ENCODE measurements at regions not wholly inside any gene's neighbourhood (a gene's known extent, or its start where the extent isn't known, plus 50 kb on each side); places are given as distances from the start of the nearest gene placed in this dataset.
"Not testable (repeated sequence)": the region's sequence is repeated elsewhere in the genome, so short reads cannot be mapped to it uniquely, and the experiment has no call there.

GRCh38 chr3:64445109-64445943 is 220.1 kb upstream of the PRICKLE2 start:
- DNase-seq (ENCODE audit: low spot score in 2 of 2) = no peak

GRCh38 chr3:64444490-64445108 is 219.3 kb upstream of the PRICKLE2 start:
- no peak overlapping the region for H3K27ac Mint-ChIP-seq
- H3K36me3 Mint-ChIP-seq = no peaks in the 10 kb centered on the region
- H3K27me3 Mint-ChIP-seq = peaks cover 28% of the 10 kb centered on the region
- DNase-seq (ENCODE audit: low spot score in 2 of 2) (no peak), ATAC-seq (ENCODE audit: low read depth) (no peak)
- H3K9me3 Mint-ChIP-seq = no peaks in the 10 kb centered on the region
- peaks cover 5% of the 10 kb centered on the region for H3K4me1 Mint-ChIP-seq
- no peak overlapping the region for H3K4me3 Mint-ChIP-seq

More at GRCh38 chr3:64445109-64445943, 220.1 kb upstream of the PRICKLE2 start:
- Mint-ChIP-seq H3K27me3 (peaks cover 25% of the 10 kb centered on the region), H3K9me3 (no peaks in the 10 kb centered on the region), H3K4me3 (peak overlapping the region; percentile 69), H3K36me3 (no peaks in the 10 kb centered on the region), H3K27ac (no peak overlapping the region), H3K4me1 (peaks cover 5% of the 10 kb centered on the region)
- no peak for ATAC-seq (ENCODE audit: low read depth)

- Mint-ChIP-seq H3K4me3 (no peak overlapping the region), H3K36me3 (no peaks in the 10 kb centered on the region), H3K9me3 (no peaks in the 10 kb centered on the region), H3K27me3 (peaks cover 28% of the 10 kb centered on the region), H3K27ac (no peak overlapping the region), H3K4me1 (peaks cover 5% of the 10 kb centered on the region)
- no peak for ATAC-seq (ENCODE audit: low read depth)
- DNase-seq (ENCODE audit: low spot score in 2 of 2) = no peak
Measured at GRCh38 chr3:64443546-64444381, 218.5 kb upstream of the PRICKLE2 start.

- DNase-seq (ENCODE audit: low spot score in 2 of 2) (no peak), ATAC-seq (ENCODE audit: low read depth) (no peak)
- H3K4me1 Mint-ChIP-seq = peaks cover 5% of the 10 kb centered on the region
- H3K36me3 Mint-ChIP-seq = no peaks in the 10 kb centered on the region
- H3K4me3 Mint-ChIP-seq = no peak overlapping the region
- peaks cover 26% of the 10 kb centered on the region for H3K27me3 Mint-ChIP-seq
- no peaks in the 10 kb centered on the region for H3K9me3 Mint-ChIP-seq
- no peak overlapping the region for H3K27ac Mint-ChIP-seq
Measured at GRCh38 chr3:64441861-64442260, 216.6 kb upstream of the PRICKLE2 start.

GRCh38 chr3:64440498-64440897 is 215.2 kb upstream of the PRICKLE2 start:
- Mint-ChIP-seq H3K9me3 (peaks cover 2% of the 10 kb centered on the region), H3K36me3 (no peaks in the 10 kb centered on the region), H3K27ac (no peak overlapping the region), H3K4me3 (no peak overlapping the region), H3K27me3 (peaks cover 17% of the 10 kb centered on the region), H3K4me1 (peaks cover 3% of the 10 kb centered on the region)
- DNase-seq (ENCODE audit: low spot score in 2 of 2) (no peak), ATAC-seq (ENCODE audit: low read depth) (no peak)

GRCh38 chr3:64438812-64439211 is 213.5 kb upstream of the PRICKLE2 start:
- DNase-seq (ENCODE audit: low spot score in 2 of 2) = no peak
- Mint-ChIP-seq H3K4me3 (no peak overlapping the region), H3K4me1 (no peaks in the 10 kb centered on the region), H3K27ac (no peak overlapping the region), H3K9me3 (peaks cover 9% of the 10 kb centered on the region), H3K27me3 (peaks cover 14% of the 10 kb centered on the region), H3K36me3 (peaks cover 7% of the 10 kb centered on the region)
- ATAC-seq (ENCODE audit: low read depth) = no peak

GRCh38 chr3:64438066-64438465 is 212.8 kb upstream of the PRICKLE2 start:
- Mint-ChIP-seq H3K4me1 (no peaks in the 10 kb centered on the region), H3K27ac (no peak overlapping the region), H3K4me3 (no peak overlapping the region), H3K27me3 (peaks cover 14% of the 10 kb centered on the region), H3K36me3 (peaks cover 7% of the 10 kb centered on the region), H3K9me3 (peaks cover 9% of the 10 kb centered on the region)
- no peak for DNase-seq (ENCODE audit: low spot score in 2 of 2)
- ATAC-seq (ENCODE audit: low read depth) = no peak

GRCh38 chr3:64437131-64437530 is 211.9 kb upstream of the PRICKLE2 start:
- H3K27ac Mint-ChIP-seq = no peak overlapping the region
- H3K4me1 Mint-ChIP-seq = no peaks in the 10 kb centered on the region

GRCh38 chr3:64435023-64435422 is 209.8 kb upstream of the PRICKLE2 start:
- H3K4me3 Mint-ChIP-seq, H3K4me1 Mint-ChIP-seq: not testable (repeated sequence)

More at GRCh38 chr3:64437131-64437530, 211.9 kb upstream of the PRICKLE2 start:
- Mint-ChIP-seq H3K9me3 (peaks cover 12% of the 10 kb centered on the region), H3K27me3 (peaks cover 14% of the 10 kb centered on the region), H3K4me3 (no peak overlapping the region), H3K36me3 (peaks cover 7% of the 10 kb centered on the region)
- DNase-seq (ENCODE audit: low spot score in 2 of 2) (no peak), ATAC-seq (ENCODE audit: low read depth) (no peak)

GRCh38 chr3:64432870-64433269 is 207.6 kb upstream of the PRICKLE2 start:
- no peak overlapping the region for H3K27ac Mint-ChIP-seq
- ATAC-seq (ENCODE audit: low read depth) (no peak), DNase-seq (ENCODE audit: low spot score in 2 of 2) (no peak)
- peaks cover 8% of the 10 kb centered on the region for H3K36me3 Mint-ChIP-seq
- no peak overlapping the region for H3K4me3 Mint-ChIP-seq
- H3K9me3 Mint-ChIP-seq = peaks cover 13% of the 10 kb centered on the region
- H3K4me1 Mint-ChIP-seq = no peaks in the 10 kb centered on the region
- peaks cover 14% of the 10 kb centered on the region for H3K27me3 Mint-ChIP-seq

More at GRCh38 chr3:64435023-64435422, 209.8 kb upstream of the PRICKLE2 start:
- not testable (repeated sequence) for H3K27ac Mint-ChIP-seq; H3K36me3 Mint-ChIP-seq; DNase-seq (ENCODE audit: low spot score in 2 of 2); ATAC-seq (ENCODE audit: low read depth)
- Mint-ChIP-seq H3K9me3 (peaks cover 13% of the 10 kb centered on the region), H3K27me3 (peaks cover 11% of the 10 kb centered on the region)

GRCh38 chr3:64431526-64432091 is 206.3 kb upstream of the PRICKLE2 start:
- Mint-ChIP-seq H3K27ac (no peak overlapping the region), H3K9me3 (peaks cover 13% of the 10 kb centered on the region), H3K36me3 (peaks cover 8% of the 10 kb centered on the region), H3K27me3 (peaks cover 14% of the 10 kb centered on the region), H3K4me1 (no peaks in the 10 kb centered on the region), H3K4me3 (no peak overlapping the region)
- ATAC-seq (ENCODE audit: low read depth) (no peak), DNase-seq (ENCODE audit: low spot score in 2 of 2) (no peak)

- Mint-ChIP-seq H3K9me3 (peaks cover 2% of the 10 kb centered on the region), H3K27ac (no peak overlapping the region), H3K4me1 (no peaks in the 10 kb centered on the region), H3K27me3 (peaks cover 9% of the 10 kb centered on the region), H3K36me3 (peaks cover 2% of the 10 kb centered on the region), H3K4me3 (no peak overlapping the region)
- DNase-seq (ENCODE audit: low spot score in 2 of 2) (no peak), ATAC-seq (ENCODE audit: low read depth) (no peak)
Measured at GRCh38 chr3:64427671-64428070, 202.4 kb upstream of the PRICKLE2 start.

- Mint-ChIP-seq H3K4me3 (no peak overlapping the region), H3K4me1 (no peaks in the 10 kb centered on the region), H3K9me3 (peaks cover 2% of the 10 kb centered on the region), H3K27ac (no peak overlapping the region), H3K36me3 (peaks cover 2% of the 10 kb centered on the region), H3K27me3 (peaks cover 9% of the 10 kb centered on the region)
- DNase-seq (ENCODE audit: low spot score in 2 of 2) (no peak), ATAC-seq (ENCODE audit: low read depth) (no peak)
Measured at GRCh38 chr3:64426551-64426950, 201.3 kb upstream of the PRICKLE2 start.

- Mint-ChIP-seq H3K4me3 (no peak overlapping the region), H3K9me3 (no peaks in the 10 kb centered on the region), H3K4me1 (no peaks in the 10 kb centered on the region), H3K36me3 (no peaks in the 10 kb centered on the region), H3K27ac (no peak overlapping the region), H3K27me3 (peaks cover 2% of the 10 kb centered on the region)
- ATAC-seq (ENCODE audit: low read depth) (no peak), DNase-seq (ENCODE audit: low spot score in 2 of 2) (no peak)
Measured at GRCh38 chr3:64422932-64423331, 197.7 kb upstream of the PRICKLE2 start.
